ENCODE measurements at regions not wholly inside any gene's neighbourhood (a gene's known extent, or its start where the extent isn't known, plus 50 kb on each side); places are given as distances from the start of the nearest gene placed in this dataset.

GRCh38 chr7:52647046-52647445 lies 388.4 kb upstream of the POM121L12 start (continued):
- no peak for TF ChIP-seq RAD21 (IDR thresholded peaks at IDR 0.05 in 1 of 2, conservative IDR thresholded peaks at IDR 0.05 in 1 of 2; ENCODE audit: low read depth in 2 of 2, low read length in 2 of 2)
- TF ChIP-seq TEAD4 (IDR thresholded peaks at IDR 0.05; ENCODE audit: low read depth, low read length): no peak
- TF ChIP-seq KDM4A (IDR thresholded peaks at IDR 0.05; ENCODE audit: low read depth, low read length, severe bottlenecking): no peak

Data from H1 (cell line).